GM19193 (cell line): ENCODE measurements at regions not wholly inside any gene's neighbourhood (a gene's known extent, or its start where the extent isn't known, plus 50 kb on each side); places are given as distances from the start of the nearest gene placed in this dataset.

ENCODE experiments used
- POLR2A ChIP-seq: IDR thresholded peaks from 4 replicates; pipeline ENCODE4 v1.6.1; 2011; ENCODE audit not compliant: insufficient read depth, insufficient read length; ENCODE audit errors: extremely low read depth

GRCh38 chr10:108167766-108168165, 1003.3 kb upstream of the SORCS1 start:
- no peak for TF ChIP-seq POLR2A

- no peak for TF ChIP-seq POLR2A
Measured at GRCh38 chr10:108166401-108166800, 1001.9 kb upstream of the SORCS1 start.

GRCh38 chr10:108147346-108147745, 982.8 kb upstream of the SORCS1 start:
- no peak for TF ChIP-seq POLR2A

- TF ChIP-seq POLR2A: no peak
Measured at GRCh38 chr10:108141064-108141463, 976.6 kb upstream of the SORCS1 start.

- no peak for TF ChIP-seq POLR2A
Measured at GRCh38 chr10:108132303-108132702, 967.8 kb upstream of the SORCS1 start.

- no peak for TF ChIP-seq POLR2A
Measured at GRCh38 chr10:108130575-108130974, 966.1 kb upstream of the SORCS1 start.

GRCh38 chr10:108112218-108112617, 947.7 kb upstream of the SORCS1 start:
- no peak for TF ChIP-seq POLR2A

- no peak for TF ChIP-seq POLR2A
Measured at GRCh38 chr10:108104551-108105156, 940.1 kb upstream of the SORCS1 start.

GRCh38 chr10:108097258-108097657, 932.8 kb upstream of the SORCS1 start:
- TF ChIP-seq POLR2A: no peak

- TF ChIP-seq POLR2A: no peak
Measured at GRCh38 chr10:108095932-108096925, 931.7 kb upstream of the SORCS1 start.

- no peak for TF ChIP-seq POLR2A
Measured at GRCh38 chr10:108090476-108091215, 926.1 kb upstream of the SORCS1 start.

- no peak for TF ChIP-seq POLR2A
Measured at GRCh38 chr10:108086502-108086901, 922.0 kb upstream of the SORCS1 start.

- TF ChIP-seq POLR2A: no peak
Measured at GRCh38 chr10:108082596-108082995, 918.1 kb upstream of the SORCS1 start.

- no peak for TF ChIP-seq POLR2A
Measured at GRCh38 chr10:108078263-108078662, 913.8 kb upstream of the SORCS1 start.

GRCh38 chr10:108072466-108072865, 908.0 kb upstream of the SORCS1 start:
- TF ChIP-seq POLR2A: no peak
